ENCODE measurements at regions not wholly inside any gene's neighbourhood (a gene's known extent, or its start where the extent isn't known, plus 50 kb on each side); places are given as distances from the start of the nearest gene placed in this dataset.
"Not testable (repeated sequence)": the region's sequence is repeated elsewhere in the genome, so short reads cannot be mapped to it uniquely, and the experiment has no call there.

DNA sequence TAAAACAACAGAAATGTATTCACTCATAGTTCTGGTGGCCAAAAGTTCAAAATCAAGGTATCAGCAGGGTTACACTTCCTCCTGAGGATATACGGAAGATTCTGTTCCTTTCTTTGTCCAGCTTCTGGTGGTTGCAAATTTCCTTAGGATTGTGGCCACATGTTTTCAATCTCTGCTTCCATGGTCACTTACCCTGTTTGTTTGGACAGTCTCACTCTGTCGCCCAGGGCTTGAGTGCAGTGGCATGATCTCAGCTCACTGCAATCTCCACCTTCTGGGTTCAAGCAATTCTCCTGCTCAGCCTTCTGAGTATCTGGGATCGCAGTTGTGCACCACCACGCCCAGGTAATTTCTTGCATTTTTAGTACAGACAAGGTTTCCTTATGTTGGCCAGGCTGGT lies 534.3 kb downstream of the KCNA4 start:
- no peak for DNase-seq

- DNase-seq: no peak
Measured at GRCh38 chr11:29481738-29482137, 535.1 kb downstream of the KCNA4 start.

- DNase-seq: no peak
Measured at GRCh38 chr11:29480981-29481380, 535.8 kb downstream of the KCNA4 start.

DNA sequence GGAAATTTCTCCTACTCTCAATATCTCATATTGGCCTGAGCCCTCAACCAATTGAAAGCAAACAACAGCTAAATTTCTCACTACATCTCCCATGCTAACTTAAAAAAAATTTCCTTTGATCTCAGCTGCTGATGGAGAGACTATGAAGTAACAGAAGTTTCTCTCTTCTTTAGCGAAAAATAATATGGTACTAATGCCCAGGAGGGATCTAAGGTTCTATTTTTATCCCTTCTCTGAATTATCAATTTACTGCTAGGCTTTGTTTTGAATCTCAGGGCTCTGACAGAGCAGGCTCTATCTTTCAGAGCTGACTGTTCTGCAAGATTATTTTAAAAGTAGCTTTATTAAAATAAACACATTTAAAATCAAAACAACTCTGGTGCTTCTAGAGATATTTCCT lies 558.6 kb downstream of the KCNA4 start:
- no peak for DNase-seq

DNA sequence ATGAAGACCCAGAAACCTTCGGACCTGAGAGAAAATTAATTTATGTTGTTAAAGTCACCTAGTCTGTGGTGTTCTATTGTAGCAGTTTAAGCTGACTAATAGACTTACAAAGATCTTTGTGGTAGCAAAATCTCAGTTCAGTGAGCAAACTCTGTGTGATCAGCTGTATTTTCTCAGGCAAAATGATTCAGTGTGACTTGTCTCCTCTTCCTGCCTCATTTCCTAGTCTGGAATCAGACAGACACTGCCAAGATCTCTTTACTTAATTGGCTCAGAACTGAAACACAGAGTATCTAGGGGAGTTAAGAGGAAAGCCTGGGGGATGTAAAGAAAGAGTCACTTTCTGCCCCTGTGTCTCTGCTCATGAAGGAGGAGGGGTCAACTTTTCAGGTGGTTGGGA lies 564.7 kb downstream of the KCNA4 start:
- no peak for DNase-seq

DNA sequence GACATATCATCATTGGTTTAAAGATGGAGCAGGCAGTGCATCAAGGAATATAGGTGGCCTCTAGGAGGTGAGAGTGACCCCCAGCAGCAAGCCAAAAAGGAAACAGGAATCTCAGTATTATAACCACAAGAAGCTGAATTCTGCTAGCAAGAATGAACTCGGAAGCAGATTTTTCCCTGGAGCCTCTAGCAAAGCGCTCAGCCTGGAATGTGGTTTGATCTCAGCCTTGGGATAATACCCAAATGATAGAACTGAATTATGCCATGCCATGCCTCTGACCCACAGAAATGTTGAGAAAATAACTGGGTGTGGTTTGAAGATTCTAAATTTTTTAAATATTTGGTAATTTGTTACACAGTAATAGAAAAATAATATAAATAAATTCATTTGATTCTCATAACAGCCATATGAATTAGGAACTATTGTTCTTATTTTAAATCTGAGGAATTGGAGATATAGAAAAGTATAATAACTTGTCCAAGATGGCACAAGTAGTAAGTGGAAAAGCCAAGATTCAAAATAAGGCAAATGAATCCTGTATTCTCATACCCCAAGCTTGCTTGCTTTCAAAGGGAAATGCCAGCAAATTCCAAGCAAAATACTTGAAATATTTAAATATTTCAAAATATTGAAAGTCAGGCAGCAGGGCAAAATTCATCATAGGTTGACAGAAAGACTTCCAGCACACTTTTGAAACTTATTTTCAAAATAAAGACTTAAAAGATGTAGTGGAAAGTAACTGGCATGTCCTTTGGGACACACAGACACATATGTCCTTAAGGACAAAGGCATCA lies 567.4 kb downstream of the KCNA4 start:
- DNase-seq: no peak

DNA sequence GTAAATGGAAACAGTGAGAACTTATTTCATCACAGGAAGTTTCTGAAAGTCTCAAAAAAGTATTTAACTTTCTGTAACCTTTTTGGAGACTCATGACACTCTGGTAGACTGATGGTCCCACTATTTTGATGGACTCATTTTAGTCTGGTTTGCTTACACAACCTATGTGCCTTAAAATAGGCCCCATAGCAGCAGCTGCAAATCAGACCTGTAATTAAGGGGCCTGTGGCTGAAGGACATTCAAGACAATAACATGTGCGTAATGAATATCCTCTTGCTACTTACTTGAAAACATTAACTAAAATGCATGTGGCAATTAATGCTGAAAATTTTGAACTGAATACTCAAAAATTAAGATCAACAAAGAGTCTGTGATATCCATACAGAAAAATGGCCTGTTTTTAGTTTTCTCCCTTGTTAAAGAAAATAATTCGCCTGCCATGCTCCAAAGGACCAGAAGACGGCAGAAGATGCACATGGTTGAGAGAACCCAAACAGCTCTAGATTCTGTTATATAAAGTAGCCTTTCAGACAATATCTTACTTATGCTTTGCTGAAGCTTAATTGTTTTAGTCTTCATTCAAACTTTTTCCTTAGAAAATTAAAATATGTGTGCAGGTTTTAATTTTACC lies 568.5 kb downstream of the KCNA4 start:
- no peak for DNase-seq

- DNase-seq: no peak
Measured at GRCh38 chr11:29447821-29448220, 569.0 kb downstream of the KCNA4 start.

DNA sequence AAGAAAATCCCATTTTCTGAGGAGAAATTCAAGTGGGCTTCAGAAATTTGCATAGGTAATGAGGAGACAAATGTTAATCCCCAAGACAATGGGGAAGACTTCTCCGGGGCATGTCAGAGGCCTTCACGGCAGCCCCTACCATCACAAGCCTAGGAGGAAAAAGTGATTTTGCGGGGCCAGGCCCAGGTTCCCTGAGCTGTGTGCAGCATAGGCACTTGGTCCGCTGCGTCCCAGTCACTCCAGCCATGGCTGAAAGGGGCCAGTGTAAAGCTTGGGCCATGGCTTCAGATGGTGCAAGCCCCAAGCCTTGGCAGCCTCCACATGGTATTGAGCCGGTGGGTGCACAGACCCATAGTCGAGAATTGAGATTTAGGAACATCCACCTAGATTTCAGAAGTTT lies 570.7 kb downstream of the KCNA4 start:
- DNase-seq: no peak

- not testable (repeated sequence) for DNase-seq
Measured at GRCh38 chr11:29445191-29445590, 571.6 kb downstream of the KCNA4 start.

- no peak for DNase-seq
Measured at GRCh38 chr11:29438815-29439214, 578.0 kb downstream of the KCNA4 start.

- DNase-seq: no peak
Measured at GRCh38 chr11:29435421-29435820, 581.4 kb downstream of the KCNA4 start.

GRCh38 chr11:29432719-29433325 lies 584.0 kb downstream of the KCNA4 start:
- no peak for DNase-seq

DNA sequence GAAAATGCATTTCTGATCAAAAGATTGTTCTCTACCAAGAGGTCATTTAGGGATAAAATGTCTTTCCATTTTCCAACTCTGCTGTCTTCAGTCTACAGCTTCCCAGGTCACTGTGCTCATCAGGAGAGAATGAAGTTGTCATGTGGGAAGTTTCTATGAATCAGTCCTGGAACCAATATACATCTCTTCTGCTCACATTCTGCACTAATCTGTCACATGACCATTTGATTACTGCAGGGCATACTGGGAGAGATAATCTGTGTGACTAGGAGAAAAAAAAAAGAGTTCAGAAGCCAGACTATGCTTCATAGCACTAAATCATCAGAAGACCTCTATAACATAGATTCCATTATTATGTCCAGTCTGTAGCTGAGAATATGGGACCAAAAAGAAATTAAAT lies 611.5 kb downstream of the KCNA4 start:
- DNase-seq: no peak

DNA sequence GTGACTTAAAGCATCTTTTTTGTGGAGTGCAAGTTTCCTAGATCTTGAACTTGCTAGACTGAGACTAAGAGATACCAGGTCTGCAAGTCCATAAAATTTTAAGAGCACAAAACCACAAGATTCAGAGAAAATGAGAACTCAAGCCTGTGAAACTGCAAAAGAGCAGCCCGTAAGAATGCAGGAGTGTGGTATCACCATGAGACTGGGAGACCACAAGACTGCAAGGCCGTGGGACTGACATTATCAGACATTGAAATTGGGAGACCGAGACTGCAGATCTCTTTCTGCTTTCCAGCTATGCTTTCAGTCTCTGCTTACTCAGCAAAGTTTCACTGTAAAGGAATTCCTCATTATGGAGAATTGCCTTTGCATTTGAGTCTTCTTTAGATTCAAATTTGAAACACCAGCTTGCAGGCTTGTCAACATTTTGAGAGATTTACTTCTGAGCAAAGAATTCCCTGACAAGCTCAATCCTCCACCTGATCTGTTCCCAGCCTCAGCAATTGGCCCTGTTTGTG lies 621.2 kb downstream of the KCNA4 start:
- DNase-seq: no peak

DNA sequence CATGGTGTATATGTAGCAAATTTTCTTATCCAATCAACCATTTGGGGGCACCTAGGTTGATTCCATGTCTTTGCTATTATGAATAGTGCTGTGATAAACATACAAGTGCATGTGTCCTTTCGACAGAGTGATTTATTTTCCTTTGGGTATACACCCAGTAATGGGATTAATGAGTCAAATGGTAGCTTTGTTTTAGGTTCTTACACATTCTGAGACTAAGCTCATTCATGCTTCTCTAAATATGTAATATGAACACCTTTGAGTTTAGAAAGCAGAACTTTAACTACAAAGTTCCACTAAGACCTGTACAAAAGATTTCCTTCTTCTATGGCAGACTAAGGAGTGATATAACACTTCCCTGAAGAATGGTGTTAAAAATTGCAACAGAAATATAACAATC lies 627.0 kb downstream of the KCNA4 start:
- no peak for DNase-seq

- no peak for DNase-seq
Measured at GRCh38 chr11:29373725-29374124, 643.1 kb downstream of the KCNA4 start.

DNA sequence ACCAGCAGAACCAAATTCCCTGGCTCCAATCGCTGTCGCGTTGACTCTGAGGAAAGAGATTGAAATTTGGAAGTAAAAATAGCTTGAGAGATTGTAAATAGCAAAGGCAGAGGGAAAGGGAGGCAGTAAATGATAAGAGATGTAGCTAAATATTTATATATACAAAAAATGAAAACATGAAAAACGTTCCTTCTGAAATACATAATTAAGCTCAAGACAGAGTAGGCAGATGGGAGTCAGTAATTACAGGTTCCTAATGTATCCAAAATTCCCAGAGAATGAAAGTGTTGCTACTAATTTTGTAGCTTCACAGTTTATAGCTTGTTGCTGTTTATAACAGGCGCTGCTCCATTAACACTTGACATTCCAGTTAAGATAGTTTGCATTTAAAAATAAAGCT lies 648.7 kb downstream of the KCNA4 start:
- no peak for DNase-seq

DNA sequence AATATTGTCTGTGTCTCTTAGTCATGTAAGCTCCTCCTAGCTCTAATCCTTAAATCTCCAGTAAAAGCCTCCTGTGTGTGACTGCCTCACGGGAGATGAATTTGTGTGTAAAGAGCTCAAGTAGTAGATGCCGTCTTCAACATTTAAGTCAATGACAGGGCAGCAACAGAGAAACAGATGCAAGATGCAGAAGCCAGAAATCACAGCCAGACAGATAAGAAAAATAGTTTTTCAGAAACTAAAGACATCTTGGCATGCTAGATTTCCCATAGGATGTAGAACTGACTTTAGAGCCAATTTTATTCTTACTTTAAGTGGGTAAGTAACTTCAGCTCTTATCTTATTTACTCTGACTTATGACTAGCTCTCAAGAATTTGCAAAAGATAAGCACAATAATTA lies 652.8 kb downstream of the KCNA4 start:
- no peak for DNase-seq

- DNase-seq: no peak
Measured at GRCh38 chr11:29361369-29361768, 655.5 kb downstream of the KCNA4 start.

- no peak for DNase-seq
Measured at GRCh38 chr11:29353833-29354232, 663.0 kb downstream of the KCNA4 start.

DNA sequence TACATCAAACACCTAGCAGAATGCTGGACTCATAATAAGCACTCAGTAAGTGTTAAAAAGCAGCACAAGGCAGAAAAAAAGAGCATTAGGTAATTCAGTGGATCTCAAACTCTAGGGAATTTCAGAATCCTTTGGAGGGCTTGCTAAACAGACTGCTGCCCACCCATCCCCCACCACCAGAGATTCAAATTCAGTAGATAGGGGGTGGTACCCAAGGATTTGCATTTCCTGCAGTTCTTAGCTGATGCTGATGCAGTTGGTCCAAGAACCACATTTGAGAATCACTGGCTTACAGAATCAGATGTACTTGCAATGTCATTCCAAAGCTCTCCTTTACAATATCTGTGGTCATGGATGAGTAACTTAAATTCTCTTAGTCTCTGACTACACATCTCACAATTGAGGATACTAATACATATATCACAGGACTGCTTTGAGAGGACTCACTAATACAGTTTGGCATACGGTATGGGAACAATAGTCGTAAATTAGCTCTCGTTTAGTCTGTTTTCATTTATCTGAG lies 664.5 kb downstream of the KCNA4 start:
- no peak for DNase-seq

GRCh38 chr11:29351301-29351873 lies 665.4 kb downstream of the KCNA4 start:
- DNase-seq: no peak

Measured in occipital lobe (tissue), 1 donor.